Fibroblast of the aortic adventitia (primary cell): ENCODE measurements at regions not wholly inside any gene's neighbourhood (a gene's known extent, or its start where the extent isn't known, plus 50 kb on each side); places are given as distances from the start of the nearest gene placed in this dataset.
"Not testable (repeated sequence)": the region's sequence is repeated elsewhere in the genome, so short reads cannot be mapped to it uniquely, and the experiment has no call there.

Experiments
- DNase-seq: peaks from one replicate; pipeline ENCODE4 v3.0.0-alpha.2; 2010; ENCODE audit warnings: low read depth
- H3K4me3 ChIP-seq: 2 replicates; pipeline ENCODE4 v1.5.1; 2011; ENCODE audit warnings: low read depth, mild to moderate bottlenecking, control low read depth, low read length, moderate library complexity
- CTCF ChIP-seq: IDR thresholded peaks from 2 replicates; pipeline ENCODE4 v1.5.1; 2011; ENCODE audit warnings: mild to moderate bottlenecking, low read length, control low read depth, inconsistent platforms; ENCODE audit not compliant: insufficient read depth

GRCh38 chr3:188979248-188979647, 192.5 kb upstream of the TPRG1 start:
- H3K4me3 ChIP-seq: no peak overlapping the region
- no peak for TF ChIP-seq CTCF
- no peak for DNase-seq

- no peak for DNase-seq
- no peak for TF ChIP-seq CTCF
- H3K4me3 ChIP-seq: no peak overlapping the region
Measured at GRCh38 chr3:188979669-188980310, 192.0 kb upstream of the TPRG1 start.

GRCh38 chr3:188993181-188993580, 178.6 kb upstream of the TPRG1 start:
- no peak for TF ChIP-seq CTCF
- H3K4me3 ChIP-seq: no peak overlapping the region
- DNase-seq: no peak

- no peak for TF ChIP-seq CTCF
- no peak overlapping the region for H3K4me3 ChIP-seq
- peak; percentile 70 for DNase-seq
Measured at GRCh38 chr3:189001559-189001958, 170.2 kb upstream of the TPRG1 start.

GRCh38 chr3:189003410-189003809, 168.4 kb upstream of the TPRG1 start:
- DNase-seq: no peak
- no peak overlapping the region for H3K4me3 ChIP-seq
- no peak for TF ChIP-seq CTCF

GRCh38 chr3:189013224-189013888, 158.4 kb upstream of the TPRG1 start:
- no peak for DNase-seq
- no peak for TF ChIP-seq CTCF
- no peak overlapping the region for H3K4me3 ChIP-seq

GRCh38 chr3:189014526-189014925, 157.2 kb upstream of the TPRG1 start:
- DNase-seq: no peak
- H3K4me3 ChIP-seq: no peak overlapping the region
- no peak for TF ChIP-seq CTCF

GRCh38 chr3:189022576-189023466, 148.9 kb upstream of the TPRG1 start:
- H3K4me3 ChIP-seq, DNase-seq: not testable (repeated sequence)
